ENCODE measurements at regions not wholly inside any gene's neighbourhood (a gene's known extent, or its start where the extent isn't known, plus 50 kb on each side); places are given as distances from the start of the nearest gene placed in this dataset.

DNA sequence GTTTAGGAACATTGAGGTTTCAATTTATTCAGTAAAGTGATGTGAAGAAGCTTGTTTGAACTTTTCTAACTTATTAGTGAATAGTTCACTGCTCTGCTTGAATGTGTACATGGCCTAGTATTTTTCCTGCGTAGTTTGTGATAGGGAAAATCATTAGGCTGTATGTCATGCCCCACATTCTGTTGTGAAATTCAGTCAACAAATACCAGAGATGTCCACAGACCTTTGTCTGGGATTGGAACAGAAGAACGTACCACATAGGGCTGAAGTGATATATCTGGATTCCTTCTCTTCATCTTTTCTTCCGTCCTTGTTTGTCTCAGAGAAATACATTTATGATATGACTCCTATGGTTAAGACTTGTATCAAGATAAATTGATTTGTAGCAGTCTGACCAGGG lies 88.8 kb upstream of the PLS3 start:
- H3K4me3 ChIP-seq (ENCODE audit: low read depth, low read length) = no peak overlapping the region
- DNase-seq (ENCODE audit: low read depth) = no peak

- H3K4me3 ChIP-seq (ENCODE audit: low read depth, low read length) = no peak overlapping the region
- DNase-seq (ENCODE audit: low read depth) = no peak
Measured at GRCh38 chrX:115486510-115486909, 74.5 kb upstream of the PLS3 start.

GRCh38 chrX:115487608-115488007 lies 73.4 kb upstream of the PLS3 start:
- no peak overlapping the region for H3K4me3 ChIP-seq (ENCODE audit: low read depth, low read length)
- no peak for DNase-seq (ENCODE audit: low read depth)

DNA sequence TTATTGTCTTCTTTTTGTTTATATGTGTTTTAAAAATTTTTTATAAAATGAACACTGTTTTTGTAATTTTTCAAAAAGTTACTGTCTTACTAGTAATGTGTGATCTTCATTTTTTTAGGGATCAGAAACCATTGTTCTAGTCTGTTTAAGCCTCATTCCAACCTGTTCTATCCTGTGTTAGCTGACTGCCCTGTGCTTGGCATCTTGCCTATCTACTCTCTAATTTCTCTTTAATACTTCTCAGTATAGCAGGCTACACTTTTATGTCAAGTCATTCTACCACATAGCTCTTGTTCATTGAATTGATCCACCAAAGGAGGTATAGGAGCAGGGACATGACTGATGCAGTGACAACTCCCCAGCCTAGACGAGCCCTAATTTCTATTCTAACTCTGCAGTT lies 70.2 kb upstream of the PLS3 start:
- no peak overlapping the region for H3K4me3 ChIP-seq (ENCODE audit: low read depth, low read length)
- DNase-seq (ENCODE audit: low read depth) = no peak

- no peak overlapping the region for H3K4me3 ChIP-seq (ENCODE audit: low read depth, low read length)
- no peak for DNase-seq (ENCODE audit: low read depth)
Measured at GRCh38 chrX:115491766-115492165, 69.2 kb upstream of the PLS3 start.

GRCh38 chrX:115493015-115493414 lies 68.0 kb upstream of the PLS3 start:
- no peak for DNase-seq (ENCODE audit: low read depth)
- H3K4me3 ChIP-seq (ENCODE audit: low read depth, low read length) = no peak overlapping the region

DNA sequence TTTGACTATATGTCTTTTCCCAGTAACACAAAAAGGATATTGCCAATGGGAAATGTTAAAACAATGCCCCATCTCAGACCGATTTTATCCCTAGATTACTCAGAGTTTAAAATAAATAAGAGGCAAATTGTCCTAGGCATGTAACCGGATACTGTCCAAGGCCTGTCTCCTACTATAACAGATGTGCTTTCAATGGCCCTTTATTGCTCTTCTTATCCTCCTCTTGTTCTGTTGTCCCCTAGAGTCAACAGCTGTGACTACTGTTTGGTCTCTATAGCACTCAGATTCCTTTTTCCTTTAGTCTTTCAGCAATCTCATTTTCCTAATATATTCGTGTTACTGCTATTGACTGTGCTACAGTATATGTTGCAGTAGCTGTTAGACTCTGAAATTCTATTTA lies 66.8 kb upstream of the PLS3 start:
- no peak overlapping the region for H3K4me3 ChIP-seq (ENCODE audit: low read depth, low read length)
- no peak for DNase-seq (ENCODE audit: low read depth)

GRCh38 chrX:115499112-115499805 lies 61.7 kb upstream of the PLS3 start:
- H3K4me3 ChIP-seq (ENCODE audit: low read depth, low read length) = no peak overlapping the region

GRCh38 chrX:115503099-115503498 lies 57.9 kb upstream of the PLS3 start:
- no peak for DNase-seq (ENCODE audit: low read depth)

More at GRCh38 chrX:115499112-115499805, 61.7 kb upstream of the PLS3 start:
- no peak for DNase-seq (ENCODE audit: low read depth)

GRCh38 chrX:115504167-115504566 lies 56.8 kb upstream of the PLS3 start:
- no peak overlapping the region for H3K4me3 ChIP-seq (ENCODE audit: low read depth, low read length)
- no peak for DNase-seq (ENCODE audit: low read depth)

More at GRCh38 chrX:115503099-115503498, 57.9 kb upstream of the PLS3 start:
- no peak overlapping the region for H3K4me3 ChIP-seq (ENCODE audit: low read depth, low read length)

All from skeletal muscle cell (primary cell).